ENCODE measurements at regions not wholly inside any gene's neighbourhood (a gene's known extent, or its start where the extent isn't known, plus 50 kb on each side); places are given as distances from the start of the nearest gene placed in this dataset.

DNA sequence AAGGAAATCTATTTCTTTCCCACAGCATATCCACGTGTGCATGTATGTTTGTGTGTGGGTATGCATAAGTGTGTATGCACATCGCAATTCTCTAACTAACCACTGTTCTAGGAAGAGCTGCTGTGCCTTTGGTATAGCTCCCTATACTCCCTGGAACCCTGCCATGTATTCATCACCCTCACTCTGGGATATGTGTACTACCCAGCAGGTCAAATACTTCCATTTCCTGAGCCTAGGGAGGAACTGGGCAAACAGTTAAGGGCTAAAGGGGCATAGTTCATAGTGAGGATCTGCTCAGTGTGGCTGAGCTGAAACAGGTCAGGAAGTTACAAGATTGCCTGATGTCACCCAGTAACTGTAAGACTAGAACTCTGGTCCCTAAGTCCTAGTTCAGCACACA, 260.4 kb downstream of the RPLP1 start:
- TF ChIP-seq, protein P1, sequence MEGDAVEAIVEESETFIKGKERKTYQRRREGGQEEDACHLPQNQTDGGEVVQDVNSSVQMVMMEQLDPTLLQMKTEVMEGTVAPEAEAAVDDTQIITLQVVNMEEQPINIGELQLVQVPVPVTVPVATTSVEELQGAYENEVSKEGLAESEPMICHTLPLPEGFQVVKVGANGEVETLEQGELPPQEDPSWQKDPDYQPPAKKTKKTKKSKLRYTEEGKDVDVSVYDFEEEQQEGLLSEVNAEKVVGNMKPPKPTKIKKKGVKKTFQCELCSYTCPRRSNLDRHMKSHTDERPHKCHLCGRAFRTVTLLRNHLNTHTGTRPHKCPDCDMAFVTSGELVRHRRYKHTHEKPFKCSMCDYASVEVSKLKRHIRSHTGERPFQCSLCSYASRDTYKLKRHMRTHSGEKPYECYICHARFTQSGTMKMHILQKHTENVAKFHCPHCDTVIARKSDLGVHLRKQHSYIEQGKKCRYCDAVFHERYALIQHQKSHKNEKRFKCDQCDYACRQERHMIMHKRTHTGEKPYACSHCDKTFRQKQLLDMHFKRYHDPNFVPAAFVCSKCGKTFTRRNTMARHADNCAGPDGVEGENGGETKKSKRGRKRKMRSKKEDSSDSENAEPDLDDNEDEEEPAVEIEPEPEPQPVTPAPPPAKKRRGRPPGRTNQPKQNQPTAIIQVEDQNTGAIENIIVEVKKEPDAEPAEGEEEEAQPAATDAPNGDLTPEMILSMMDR (IDR thresholded peaks at IDR 0.05), result no peak
- TF ChIP-seq ZFX (IDR thresholded peaks at IDR 0.05; ENCODE audit: borderline replicate concordance), result no peak

Data from 22Rv1 (cell line).